ENCODE measurements at regions not wholly inside any gene's neighbourhood (a gene's known extent, or its start where the extent isn't known, plus 50 kb on each side); places are given as distances from the start of the nearest gene placed in this dataset.

- TF ChIP-seq BHLHE40 (IDR thresholded peaks at IDR 0.05; ENCODE audit: low read depth, low read length) (no peak), MAZ (IDR thresholded peaks at IDR 0.05; ENCODE audit: borderline replicate concordance, low read depth, low read length) (no peak), RCOR1 (IDR thresholded peaks at IDR 0.05; ENCODE audit: insufficient replicate concordance, low read length) (no peak), CHD1 (IDR thresholded peaks at IDR 0.05; ENCODE audit: low read depth, low read length) (no peak), FOS (IDR thresholded peaks at IDR 0.05; ENCODE audit: low read depth, low read length) (no peak)
Measured at GRCh38 chr1:232533328-232533727, 96.6 kb downstream of the SIPA1L2 start (continued).

GRCh38 chr1:232532901-232533300 is 97.0 kb downstream of the SIPA1L2 start:
- no TSS peak for BruUV-seq (replicated peaks)

More at GRCh38 chr1:232532901-232533300, 97.0 kb downstream of the SIPA1L2 start:
- Histone ChIP-seq H2AK5ac (ENCODE audit: low read depth, low read length) (no peak overlapping the region), H2BK15ac (ENCODE audit: low read depth, low read length) (no peak overlapping the region), H4K20me1 (ENCODE audit: insufficient read depth, low read length) (no peaks in the 10 kb centered on the region), H3K56ac (ENCODE audit: extremely low read depth, insufficient read depth, low read length) (no peak overlapping the region), H2AK9ac (replicated peaks; ENCODE audit: low read depth, low read length, poor library complexity) (no peak overlapping the region), H2BK120ac (ENCODE audit: low read depth, low read length) (no peak overlapping the region), H3K4me2 (ENCODE audit: low read depth, low read length) (no peak overlapping the region), H3K27ac (ENCODE audit: insufficient read depth, low read length) (no peak overlapping the region), H4K91ac (ENCODE audit: insufficient read depth, low read depth, low read length) (no peak overlapping the region), H4K5ac (ENCODE audit: low read depth, low read length) (no peak overlapping the region), H3K4me3 (ENCODE audit: insufficient read depth, low read depth, low read length) (no peak overlapping the region), H3K9me3 (ENCODE audit: control insufficient read depth, insufficient read depth, low read length) (no peaks in the 10 kb centered on the region), H3K4me1 (ENCODE audit: control insufficient read depth, insufficient read depth, low read length) (peaks cover 2% of the 10 kb centered on the region; the same call in 1 of the 2 replicates), H3K4ac (ENCODE audit: low read depth, low read length) (no peak overlapping the region), H3K9ac (ENCODE audit: low read depth, low read length) (no peak overlapping the region), H2AFZ (replicated peaks; ENCODE audit: low read length, poor library complexity) (no peak overlapping the region), H3K18ac (ENCODE audit: low read depth, low read length) (no peak overlapping the region), H3K9me1 (ENCODE audit: insufficient read depth, low read length) (peaks cover 3% of the 10 kb centered on the region; the same call in 1 of the 2 replicates), H3K27me3 (ENCODE audit: control insufficient read depth, insufficient read depth, low read length) (no peaks in the 10 kb centered on the region), H2BK5ac (ENCODE audit: low read depth, low read length, poor library complexity, severe bottlenecking) (no peak overlapping the region), H3K23ac (ENCODE audit: low read depth, low read length) (no peak overlapping the region), H3K79me1 (ENCODE audit: low read depth in 1 of 2, low read length in 2 of 2) (peaks cover 0 to 14% of the 10 kb centered on the region in 2 experiments; a peak in 3 of 4 replicates), H4K8ac (ENCODE audit: low read depth in 2 of 2, low read length in 2 of 2) (no peak overlapping the region), H3K14ac (replicated peaks; ENCODE audit: low read depth, low read length) (no peak overlapping the region; the same call in 1 of the 2 replicates), H3K36me3 (ENCODE audit: control insufficient read depth, insufficient read depth, low read length) (no peaks in the 10 kb centered on the region), H2BK20ac (ENCODE audit: low read depth, low read length) (no peak overlapping the region)
- WGBS, 2 experiments (ENCODE audit: extremely low coverage in 2 of 2, insufficient read length in 1 of 2) = 80% methylated on average over 2 of the region's 2 CpGs; no CpG with 5 or more reads in 1 of the 2 experiments
- no peak for DNase-seq
- ChIA-PET CTCF (interaction anchor here (0.6 to 1.1 kb wide), 3 partner anchors 13 to 1963 kb away, joined by 3 to 8 read pairs (median 5); no protein-coding TSS in a partner anchor), POLR2A (ENCODE audit: unreplicated experiment) (no interaction called here)
- ATAC-seq (ENCODE audit: low read depth) = no peak; the same call in 1 of the 2 replicates
- TF ChIP-seq USF2 (IDR thresholded peaks at IDR 0.05; ENCODE audit: low read depth, low read length) (no peak), CHD1 (IDR thresholded peaks at IDR 0.05; ENCODE audit: low read depth, low read length) (no peak), RCOR1 (IDR thresholded peaks at IDR 0.05; ENCODE audit: insufficient replicate concordance, low read length) (no peak), CEBPB (IDR thresholded peaks at IDR 0.05; ENCODE audit: low read depth, low read length) (no peak)
- dilution Hi-C loops (cut with HindIII; ENCODE audit: low sequenced_read_pairs, unreplicated experiment) (no loop called here), intact Hi-C loops (cut with micrococcal nuclease) (no loop called here), in situ Hi-C loops (cut with MboI; ENCODE audit: low sequenced_read_pairs) (no loop called here)

Measured in IMR-90 (cell line).